Sigmoid colon (tissue), 6 donors: ENCODE measurements at regions not wholly inside any gene's neighbourhood (a gene's known extent, or its start where the extent isn't known, plus 50 kb on each side); places are given as distances from the start of the nearest gene placed in this dataset.

Experiments used
- DNase-seq: peaks from one replicate; pipeline ENCODE4 v3.0.0-alpha.2; 2019
- H3K27ac ChIP-seq, 4 donors: fragments of 200-600 bp; sonication (generic); one replicate each; pipeline ENCODE4 v1.5.1; 2016 to 2019; ENCODE audit warnings: mild to moderate bottlenecking in 1 of 4
- H3K27me3 ChIP-seq, 3 donors: fragments of 200-600 bp; sonication (generic); one replicate each; pipeline ENCODE4 v1.5.1; 2019; ENCODE audit warnings: mild to moderate bottlenecking in 1 of 3
- H3K36me3 ChIP-seq, 4 donors: fragments of 200-600 bp; sonication (generic); one replicate each; pipeline ENCODE4 v1.5.1; 2016 to 2019
- H3K4me1 ChIP-seq, 4 donors: fragments of 200-600 bp; sonication (generic); one replicate each; pipeline ENCODE4 v1.5.1; 2017 to 2019
- H3K4me3 ChIP-seq, 4 donors: fragments of 200-600 bp; sonication (generic); one replicate each; pipeline ENCODE4 v1.5.1; 2017 to 2019; ENCODE audit warnings: mild to moderate bottlenecking in 2 of 4, moderate library complexity in 1 of 4
- H3K9me3 ChIP-seq, 4 donors: fragments of 200-600 bp in 3 of 4; sonication (generic) in 3 of 4; one replicate each; pipeline versions ENCODE4 v1.5.1 to v1.6.1; 2013 to 2019
- EP300 ChIP-seq, 4 donors: sonication (generic); formaldehyde crosslinking; IDR thresholded peaks; one replicate each; pipeline ENCODE4 v1.6.1; 2017; ENCODE audit warnings: antibody characterized with exemption in 4 of 4
- POLR2A ChIP-seq, 2 donors: fragments of 450-650 bp; IDR thresholded peaks; one replicate each; pipeline ENCODE4 v1.6.1; 2016; ENCODE audit warnings: antibody characterized with exemption in 2 of 2, mild to moderate bottlenecking in 2 of 2, moderate library complexity in 2 of 2
- POLR2AphosphoS5 ChIP-seq, 4 donors: sonication (generic); formaldehyde crosslinking; IDR thresholded peaks; one replicate each; pipeline ENCODE4 v1.6.1; 2017; ENCODE audit warnings: antibody characterized with exemption in 4 of 4
- WGBS, 2 donors: extraction: QIAGEN DNeasy Blood & Tissue Kit; methylation state at CpG; one replicate each; pipeline ENCODE4 v1.1.7; 2013; 5-methylcytosine and 5-hydroxymethylcytosine counted together
- intact Hi-C: fragments of 100-400 bp; cut with DNase I; formaldehyde crosslinking; loops from one replicate; pipeline ENCODE4 v1.15.1; 2023
- TF ChIP-seq, protein P1 (sequence below), 4 experiments: fragments of 450-650 bp in 3 of 4; fragments of 200-600 bp in 1 of 4; IDR thresholded peaks; one replicate each; pipeline ENCODE4 v1.5.1; 2016 to 2019; ENCODE audit warnings: antibody characterized with exemption in 4 of 4, mild to moderate bottlenecking in 3 of 4, moderate library complexity in 2 of 4
- donor health status: healthy with polysubstance abuse.
- donor health status: healthy.

DNA sequence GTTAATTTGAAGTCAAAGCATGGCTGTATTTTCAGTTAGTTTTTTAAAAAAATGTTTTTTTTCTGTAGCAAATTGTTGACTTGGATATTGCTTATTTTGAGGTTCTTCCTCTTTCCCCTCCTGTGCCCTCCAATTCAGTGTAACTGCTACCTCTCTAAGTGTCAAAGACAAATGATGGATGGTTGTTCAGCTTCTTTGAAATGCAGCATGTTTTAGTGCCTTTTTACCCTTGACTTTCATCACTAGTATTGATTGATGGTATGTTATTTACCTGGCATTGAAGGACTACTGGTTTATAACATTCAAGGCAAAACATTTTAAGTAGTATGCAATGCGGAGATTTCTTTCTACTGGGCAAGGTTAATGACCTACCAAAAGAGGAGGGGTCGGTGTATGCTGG lies 281.0 kb upstream of the FAT1 start:
- H3K27me3 ChIP-seq, result no peaks in the 10 kb centered on the region

DNA sequence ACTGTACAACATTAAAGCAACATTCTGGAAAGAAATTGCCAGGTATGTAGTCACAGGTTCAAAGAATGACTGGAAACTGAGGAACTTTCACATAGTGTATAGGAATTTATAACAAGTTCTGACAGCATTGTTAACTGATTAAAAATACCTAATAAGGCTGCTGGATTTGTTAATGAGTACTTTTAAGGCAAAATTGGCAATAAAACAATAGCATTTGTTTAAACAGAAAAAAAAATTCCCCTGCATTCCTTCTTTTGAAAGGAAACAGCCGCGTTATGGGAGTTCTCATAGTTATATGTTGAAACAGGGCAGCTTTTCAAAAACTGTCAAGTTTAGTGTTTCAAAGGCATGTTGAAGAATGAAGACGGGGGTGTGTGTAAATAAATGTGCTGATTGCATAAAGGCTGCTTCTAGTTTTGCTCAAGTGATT lies 282.5 kb upstream of the FAT1 start:
- no peaks in the 10 kb centered on the region for H3K9me3 ChIP-seq
- TF ChIP-seq, protein P1, sequence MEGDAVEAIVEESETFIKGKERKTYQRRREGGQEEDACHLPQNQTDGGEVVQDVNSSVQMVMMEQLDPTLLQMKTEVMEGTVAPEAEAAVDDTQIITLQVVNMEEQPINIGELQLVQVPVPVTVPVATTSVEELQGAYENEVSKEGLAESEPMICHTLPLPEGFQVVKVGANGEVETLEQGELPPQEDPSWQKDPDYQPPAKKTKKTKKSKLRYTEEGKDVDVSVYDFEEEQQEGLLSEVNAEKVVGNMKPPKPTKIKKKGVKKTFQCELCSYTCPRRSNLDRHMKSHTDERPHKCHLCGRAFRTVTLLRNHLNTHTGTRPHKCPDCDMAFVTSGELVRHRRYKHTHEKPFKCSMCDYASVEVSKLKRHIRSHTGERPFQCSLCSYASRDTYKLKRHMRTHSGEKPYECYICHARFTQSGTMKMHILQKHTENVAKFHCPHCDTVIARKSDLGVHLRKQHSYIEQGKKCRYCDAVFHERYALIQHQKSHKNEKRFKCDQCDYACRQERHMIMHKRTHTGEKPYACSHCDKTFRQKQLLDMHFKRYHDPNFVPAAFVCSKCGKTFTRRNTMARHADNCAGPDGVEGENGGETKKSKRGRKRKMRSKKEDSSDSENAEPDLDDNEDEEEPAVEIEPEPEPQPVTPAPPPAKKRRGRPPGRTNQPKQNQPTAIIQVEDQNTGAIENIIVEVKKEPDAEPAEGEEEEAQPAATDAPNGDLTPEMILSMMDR (IDR thresholded peaks at IDR 0.05), result no peak
- TF ChIP-seq POLR2AphosphoS5 (IDR thresholded peaks at IDR 0.05) (no peak), EP300 (IDR thresholded peaks at IDR 0.05) (no peak), POLR2A (IDR thresholded peaks at IDR 0.05) (no peak)
- H3K27me3 ChIP-seq, result no peaks in the 10 kb centered on the region
- DNase-seq, result no peak
- intact Hi-C loops, result no loop called here
- H3K4me3 ChIP-seq, result no peak overlapping the region
- H3K36me3 ChIP-seq, result no peaks in the 10 kb centered on the region
- WGBS, 2 donors, result 23 to 44% methylated on average over 3 of the region's 3 CpGs
- no peak overlapping the region for H3K27ac ChIP-seq
- peaks cover 0 to 8% (median 2%) of the 10 kb centered on the region in 4 donors for H3K4me1 ChIP-seq

More for the DNA sequence above, 281.0 kb upstream of the FAT1 start:
- DNase-seq, result no peak
- WGBS, 2 donors, result 79 to 80% methylated on average over 2 of the region's 2 CpGs
- intact Hi-C loops, result no loop called here
- no peaks in the 10 kb centered on the region for H3K9me3 ChIP-seq
- no peak overlapping the region for H3K4me3 ChIP-seq
- H3K36me3 ChIP-seq, result no peaks in the 10 kb centered on the region
- H3K4me1 ChIP-seq, result peaks cover 0 to 8% (median 2%) of the 10 kb centered on the region in 4 donors
- no peak for TF ChIP-seq EP300 (IDR thresholded peaks at IDR 0.05)
- no peak for TF ChIP-seq POLR2AphosphoS5 (IDR thresholded peaks at IDR 0.05)
- TF ChIP-seq, protein P1 (IDR thresholded peaks at IDR 0.05), result no peak
- no peak for TF ChIP-seq POLR2A (IDR thresholded peaks at IDR 0.05)
- H3K27ac ChIP-seq, result no peak overlapping the region

DNA sequence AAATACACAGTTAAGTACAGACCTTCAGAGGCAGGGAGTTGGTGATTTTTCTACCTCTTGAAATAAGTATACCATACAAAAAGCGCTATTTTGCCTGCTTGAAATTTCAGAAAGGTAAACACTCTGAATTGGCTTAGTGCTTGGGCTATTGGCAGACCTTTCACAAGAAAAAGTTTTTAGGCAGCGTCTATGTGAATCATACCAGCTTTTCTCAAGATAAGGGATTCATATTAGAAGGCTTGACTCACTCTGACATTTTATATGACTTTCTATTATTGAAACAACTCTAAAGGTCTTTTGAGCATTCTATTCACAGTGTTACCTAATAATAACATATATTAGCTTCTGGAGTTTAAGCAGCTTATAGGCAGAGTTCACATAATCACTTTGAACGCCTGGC lies 286.4 kb upstream of the FAT1 start:
- Histone ChIP-seq H3K36me3 (no peaks in the 10 kb centered on the region), H3K4me1 (peaks cover 0 to 8% (median 2%) of the 10 kb centered on the region in 4 donors), H3K27ac (no peak overlapping the region), H3K9me3 (no peaks in the 10 kb centered on the region), H3K4me3 (no peak overlapping the region), H3K27me3 (no peaks in the 10 kb centered on the region)
- TF ChIP-seq POLR2AphosphoS5 (IDR thresholded peaks at IDR 0.05), result no peak
- TF ChIP-seq, protein P1 (IDR thresholded peaks at IDR 0.05), result no peak
- no peak for TF ChIP-seq POLR2A (IDR thresholded peaks at IDR 0.05)
- TF ChIP-seq EP300 (IDR thresholded peaks at IDR 0.05), result no peak
- intact Hi-C loops, result no loop called here
- WGBS, 2 donors, result 86 to 91% methylated on average over 3 of the region's 3 CpGs
- DNase-seq, result no peak

DNA sequence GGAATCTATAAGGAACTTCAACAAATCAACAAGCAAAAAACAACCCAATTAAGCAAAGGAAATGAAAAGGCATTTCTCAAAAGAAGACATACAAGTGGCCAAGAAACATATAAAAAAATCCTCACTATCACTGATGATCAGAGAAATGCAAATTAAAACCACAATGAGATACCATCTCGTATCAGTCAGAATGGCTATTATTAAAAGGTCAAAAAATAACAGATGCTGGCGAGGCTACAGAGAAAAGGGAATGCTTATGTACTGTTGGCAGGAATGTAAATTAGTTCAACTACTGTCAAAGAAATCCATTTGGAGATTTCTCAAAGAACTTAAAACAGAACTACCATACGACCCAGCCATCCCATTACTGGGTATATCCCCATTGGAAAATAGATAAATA lies 292.4 kb upstream of the FAT1 start:
- H3K27ac ChIP-seq, result no peak overlapping the region
- no peaks in the 10 kb centered on the region for H3K4me1 ChIP-seq
- H3K9me3 ChIP-seq, result no peaks in the 10 kb centered on the region
- 79 to 90% methylated on average over 3 of the region's 3 CpGs for WGBS, 2 donors
- no peak overlapping the region for H3K4me3 ChIP-seq
- intact Hi-C loops, result no loop called here
- no peaks in the 10 kb centered on the region for H3K27me3 ChIP-seq
- TF ChIP-seq EP300 (IDR thresholded peaks at IDR 0.05) (no peak), POLR2A (IDR thresholded peaks at IDR 0.05) (no peak), POLR2AphosphoS5 (IDR thresholded peaks at IDR 0.05) (no peak)
- TF ChIP-seq, protein P1 (IDR thresholded peaks at IDR 0.05), result no peak
- DNase-seq, result no peak
- no peaks in the 10 kb centered on the region for H3K36me3 ChIP-seq

DNA sequence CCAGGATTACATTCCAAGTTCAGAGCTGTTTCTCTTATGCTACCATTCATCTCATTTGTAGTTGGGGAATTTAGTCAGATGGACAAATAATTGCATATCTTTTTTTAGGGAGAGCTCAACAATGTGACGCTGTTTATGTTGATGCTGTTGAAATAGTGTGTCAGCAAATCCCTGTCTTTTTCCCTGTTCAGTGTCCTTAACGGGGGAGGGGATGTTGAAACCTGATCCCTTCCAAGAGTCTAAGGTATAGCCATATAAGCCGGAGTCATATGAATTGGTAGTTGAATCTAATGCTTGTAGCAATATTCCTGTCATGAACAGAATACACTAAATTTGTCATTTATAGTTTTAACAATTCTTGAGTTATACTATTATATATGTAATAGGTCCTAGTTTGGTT lies 293.5 kb upstream of the FAT1 start:
- no peak overlapping the region for H3K27ac ChIP-seq
- DNase-seq, result no peak
- H3K36me3 ChIP-seq, result no peaks in the 10 kb centered on the region
- H3K9me3 ChIP-seq, result no peaks in the 10 kb centered on the region
- H3K27me3 ChIP-seq, result no peaks in the 10 kb centered on the region
- no peak for TF ChIP-seq POLR2AphosphoS5 (IDR thresholded peaks at IDR 0.05)
- no peak for TF ChIP-seq POLR2A (IDR thresholded peaks at IDR 0.05)
- no peak for TF ChIP-seq EP300 (IDR thresholded peaks at IDR 0.05)
- TF ChIP-seq, protein P1 (IDR thresholded peaks at IDR 0.05), result no peak
- WGBS, 2 donors, result 56 to 73% methylated on average over 3 of the region's 3 CpGs
- intact Hi-C loops, result no loop called here
- H3K4me1 ChIP-seq, result no peaks in the 10 kb centered on the region
- no peak overlapping the region for H3K4me3 ChIP-seq
